Right ventricle myocardium inferior (tissue), 1 donor: ENCODE measurements at regions not wholly inside any gene's neighbourhood (a gene's known extent, or its start where the extent isn't known, plus 50 kb on each side); places are given as distances from the start of the nearest gene placed in this dataset.

Experiments used
- ATAC-seq: fragments of 200-7000 bp; cut with Tn5 transposase; one replicate; pipeline ENCODE4 v1.9.1; 2020; ENCODE audit warnings: mild to moderate bottlenecking, moderate library complexity
- DNase-seq: peaks from one replicate; pipeline ENCODE4 v3.0.0; 2021; ENCODE audit errors: missing footprints
- intact Hi-C: fragments of 100-400 bp; cut with DNase I; formaldehyde crosslinking; loops from one replicate; pipeline ENCODE4 v1.11.0; 2022
- donor health status: DM: no; HTN: yes; CAD: no; lungs with severe emphysema.

GRCh38 chr3:117380631-117381030 lies 671.1 kb downstream of the TUSC7 start:
- ATAC-seq (no peak), DNase-seq (no peak)
- intact Hi-C loops = no loop called here

DNA sequence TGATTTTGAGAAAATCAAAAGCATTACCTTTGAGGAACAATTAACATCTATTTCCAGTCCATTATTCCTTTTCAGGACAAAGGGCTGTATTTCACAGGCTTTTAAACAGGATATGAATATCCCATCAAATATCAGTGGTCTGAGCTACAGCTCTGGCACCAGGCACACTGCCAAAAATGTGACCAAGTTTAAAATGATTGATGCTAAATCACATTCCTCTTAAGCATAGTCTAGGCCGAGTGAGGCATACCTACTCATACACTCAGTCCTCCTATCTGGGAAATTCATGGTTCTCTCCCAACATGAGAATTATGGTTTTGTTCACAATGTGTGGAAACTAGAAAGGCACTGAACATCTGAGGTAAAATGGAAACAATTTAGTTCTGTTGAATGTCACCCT lies 683.5 kb downstream of the TUSC7 start:
- ATAC-seq = no peak
- no peak for DNase-seq
- intact Hi-C loops = no loop called here

DNA sequence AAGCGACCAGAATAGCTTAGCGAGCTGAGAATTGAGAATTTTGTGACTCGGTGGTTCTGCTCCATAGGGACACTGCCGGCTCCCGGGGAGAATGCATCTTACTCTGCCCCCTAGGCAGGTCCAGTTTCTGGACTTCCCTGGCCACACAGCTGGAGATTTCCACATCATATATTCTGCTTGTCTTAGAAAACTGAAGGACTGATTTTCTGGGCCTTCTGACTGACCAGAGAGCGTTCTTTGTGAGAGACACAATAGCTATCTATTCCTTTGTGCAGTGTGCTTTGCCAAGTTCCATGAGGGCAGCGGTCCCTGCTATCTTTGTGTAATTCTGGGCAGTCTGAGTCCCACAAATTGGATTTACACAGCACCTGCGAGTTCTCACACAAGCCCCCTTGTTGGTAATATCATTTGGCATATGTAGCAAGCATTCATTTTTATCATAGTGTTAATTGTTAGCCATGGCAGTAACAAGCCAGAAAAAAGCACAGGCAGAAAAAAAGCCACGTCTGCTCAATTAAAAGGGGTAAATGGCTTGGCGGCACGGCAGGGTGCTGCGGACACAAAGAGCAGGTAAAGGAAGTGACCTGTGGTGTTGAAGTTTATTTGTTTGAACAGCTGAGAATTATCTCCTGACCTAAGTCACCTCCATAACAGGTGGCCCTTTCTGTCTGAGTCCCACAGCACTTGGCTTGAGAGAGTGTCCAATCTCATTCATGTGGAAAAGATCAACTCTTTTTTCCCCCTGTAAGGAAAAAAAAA lies 688.7 kb downstream of the TUSC7 start:
- intact Hi-C loops = no loop called here
- DNase-seq (no peak), ATAC-seq (no peak)

- intact Hi-C loops = no loop called here
- ATAC-seq (no peak), DNase-seq (no peak)
These were observed 689.9 kb downstream of the TUSC7 start for GRCh38 chr3:117399311-117400078.

- ATAC-seq (no peak), DNase-seq (no peak)
- intact Hi-C loops = no loop called here
These were observed 690.7 kb downstream of the TUSC7 start for GRCh38 chr3:117400303-117400702.

GRCh38 chr3:117404141-117404540 lies 694.6 kb downstream of the TUSC7 start:
- intact Hi-C loops = no loop called here
- no peak for ATAC-seq
- DNase-seq = no peak

- no peak for DNase-seq
- ATAC-seq = no peak
- intact Hi-C loops = no loop called here
These were observed 695.2 kb downstream of the TUSC7 start for GRCh38 chr3:117404730-117405129.

GRCh38 chr3:117405359-117405758 lies 695.8 kb downstream of the TUSC7 start:
- intact Hi-C loops = no loop called here
- no peak for DNase-seq
- no peak for ATAC-seq

- no peak for ATAC-seq
- no peak for DNase-seq
- intact Hi-C loops = no loop called here
These were observed 697.7 kb downstream of the TUSC7 start for GRCh38 chr3:117407317-117407716.

DNA sequence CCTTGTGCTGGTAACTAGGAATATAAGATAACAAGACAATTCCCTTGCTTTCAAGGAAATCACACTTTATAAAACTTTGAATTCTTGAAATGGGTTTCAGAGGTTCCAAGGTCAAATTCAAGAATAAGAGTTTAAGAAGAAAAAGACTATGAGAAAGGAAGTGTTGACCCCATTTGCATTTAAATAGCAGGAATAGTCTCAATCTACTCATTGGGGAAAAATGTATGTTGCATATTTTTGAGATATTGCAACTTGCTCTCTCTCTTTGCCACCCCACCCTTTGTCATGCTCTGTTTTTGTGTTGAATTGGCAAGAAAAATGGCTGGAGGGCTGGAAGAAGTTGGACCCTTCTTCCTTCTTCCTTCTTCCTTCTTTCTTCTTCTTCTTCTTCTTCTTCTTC lies 699.2 kb downstream of the TUSC7 start:
- intact Hi-C loops = no loop called here
- ATAC-seq (no peak), DNase-seq (no peak)

DNA sequence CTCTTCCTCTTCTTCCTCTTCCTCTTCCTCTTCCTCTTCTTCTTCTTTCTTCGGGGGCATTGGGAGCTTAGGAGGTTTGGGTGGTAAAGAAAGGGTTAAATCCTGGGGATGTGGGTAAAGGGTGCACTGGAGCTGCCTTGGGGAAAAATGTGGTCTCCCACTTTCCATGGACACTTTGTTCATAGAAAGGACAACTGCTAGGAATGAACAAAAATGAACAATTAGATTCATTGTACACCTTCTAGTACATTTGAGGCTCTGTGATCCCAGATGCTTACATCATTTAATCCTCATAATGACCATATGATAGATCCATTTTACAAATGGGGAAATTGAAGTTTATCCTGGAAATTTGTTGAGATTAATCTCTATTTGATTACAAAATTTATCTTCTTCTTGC lies 699.7 kb downstream of the TUSC7 start:
- DNase-seq (no peak), ATAC-seq (no peak)
- intact Hi-C loops = no loop called here

GRCh38 chr3:117409701-117410459 lies 700.3 kb downstream of the TUSC7 start:
- DNase-seq = no peak
- no peak for ATAC-seq
- intact Hi-C loops = no loop called here

- DNase-seq (no peak), ATAC-seq (no peak)
- intact Hi-C loops = no loop called here
These were observed 702.4 kb downstream of the TUSC7 start for GRCh38 chr3:117411971-117412370.

DNA sequence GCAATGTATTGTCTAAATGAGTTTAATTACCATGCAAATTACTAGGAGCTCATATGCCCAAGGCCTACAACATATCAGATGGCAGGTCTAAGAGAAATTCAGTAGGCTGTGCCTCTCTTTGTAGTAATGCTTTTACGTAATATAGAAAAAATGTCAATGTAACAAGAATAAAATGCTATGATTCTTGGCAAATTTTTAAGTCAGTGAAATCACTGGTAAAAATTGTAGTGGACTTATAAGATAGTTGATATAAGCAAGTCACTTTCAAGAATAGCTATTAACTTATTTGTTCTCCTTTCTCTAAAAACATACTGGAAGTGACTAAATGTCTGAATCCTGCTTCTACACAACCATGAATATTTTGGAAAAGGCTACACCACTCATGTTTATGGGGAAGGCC lies 707.8 kb downstream of the TUSC7 start:
- intact Hi-C loops = no loop called here
- no peak for DNase-seq
- no peak for ATAC-seq

GRCh38 chr3:117427081-117427480 lies 717.5 kb downstream of the TUSC7 start:
- intact Hi-C loops = no loop called here
- ATAC-seq (no peak), DNase-seq (no peak)

- DNase-seq (no peak), ATAC-seq (no peak)
- intact Hi-C loops = no loop called here
These were observed 723.8 kb downstream of the TUSC7 start for GRCh38 chr3:117433427-117433826.

DNA sequence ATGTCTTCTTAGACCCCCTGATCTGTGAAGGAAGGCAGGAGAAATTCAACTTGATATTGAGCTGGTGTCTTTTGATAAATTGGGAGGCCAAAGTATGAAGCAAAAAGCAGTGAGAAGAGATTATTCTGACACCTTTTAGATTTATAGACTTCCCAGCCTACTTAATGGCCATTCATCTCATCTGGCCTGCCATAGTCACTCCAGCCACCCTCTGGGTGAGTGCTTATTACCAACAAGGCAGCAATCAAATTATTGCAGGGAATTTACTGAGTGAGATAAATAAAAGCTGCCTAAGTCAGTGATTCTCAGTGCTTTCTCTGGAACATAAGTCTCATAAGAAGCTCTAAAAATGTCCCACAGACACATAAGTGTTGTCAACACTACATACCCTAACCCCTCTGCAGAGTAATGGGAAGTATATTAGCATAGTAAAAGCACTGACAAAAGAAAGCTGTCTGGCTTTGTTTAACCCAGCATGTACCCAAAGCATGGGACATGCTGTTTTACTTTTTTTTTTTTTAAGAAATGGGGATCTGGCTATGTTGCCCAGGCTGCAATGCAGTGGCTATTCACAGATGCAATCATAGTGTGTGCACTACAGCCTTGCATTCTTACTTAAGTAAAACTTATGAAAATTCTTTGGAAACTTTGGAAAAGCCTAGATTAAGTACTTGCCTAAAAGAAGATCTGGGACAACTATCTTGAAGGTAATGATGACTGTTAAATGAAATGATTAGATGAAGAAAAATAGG lies 725.3 kb downstream of the TUSC7 start:
- ATAC-seq (no peak), DNase-seq (no peak)
- intact Hi-C loops = no loop called here

DNA sequence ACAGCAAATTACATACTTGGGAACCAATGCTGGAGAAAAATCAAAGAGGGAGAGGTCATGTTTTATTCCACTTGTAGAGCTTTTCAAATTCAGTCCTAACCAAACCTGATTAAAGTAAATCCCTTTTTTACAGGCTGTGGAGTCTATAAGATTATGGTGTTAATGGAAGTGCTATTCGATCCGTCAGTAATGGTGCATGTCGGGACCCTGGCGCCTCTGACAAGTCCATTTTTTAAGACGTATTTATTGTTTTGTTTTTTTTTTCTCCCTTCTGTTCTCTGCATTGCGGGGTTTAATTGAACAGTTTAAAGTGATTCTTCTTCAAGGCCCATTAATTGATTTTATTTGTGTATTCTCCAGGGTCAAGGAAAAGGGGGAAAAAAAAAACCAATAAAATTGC lies 725.9 kb downstream of the TUSC7 start:
- ATAC-seq (no peak), DNase-seq (no peak)
- intact Hi-C loops = no loop called here

- intact Hi-C loops = no loop called here
These were observed 730.2 kb downstream of the TUSC7 start for GRCh38 chr3:117439812-117440211.

More at GRCh38 chr3:117439812-117440211, 730.2 kb downstream of the TUSC7 start:
- no peak for DNase-seq
- ATAC-seq = no peak
